Fibroblast of mammary gland (primary cell): ENCODE measurements at regions not wholly inside any gene's neighbourhood (a gene's known extent, or its start where the extent isn't known, plus 50 kb on each side); places are given as distances from the start of the nearest gene placed in this dataset.

Experiments
- DNase-seq: peaks from one replicate; pipeline ENCODE4 v3.0.0-alpha.2; 2010; ENCODE audit warnings: low read depth
- H3K4me3 ChIP-seq: 2 replicates; pipeline ENCODE4 v1.5.1; 2011; ENCODE audit warnings: low read depth, mild to moderate bottlenecking, low read length, moderate library complexity; ENCODE audit not compliant: control insufficient read depth
- CTCF ChIP-seq: conservative IDR thresholded peaks from 2 replicates; pipeline ENCODE4 v1.5.1; 2011; ENCODE audit warnings: low read depth, low read length, inconsistent platforms; ENCODE audit not compliant: control insufficient read depth, insufficient read depth

GRCh38 chr9:19527663-19528062, 118.9 kb downstream of the ACER2 start:
- no peak for TF ChIP-seq CTCF
- no peak for DNase-seq

GRCh38 chr9:19522558-19522957, 113.7 kb downstream of the ACER2 start:
- TF ChIP-seq CTCF = no peak
- no peak for DNase-seq
- H3K4me3 ChIP-seq = no peak overlapping the region

More at GRCh38 chr9:19527663-19528062, 118.9 kb downstream of the ACER2 start:
- no peak overlapping the region for H3K4me3 ChIP-seq

- H3K4me3 ChIP-seq = no peak overlapping the region
- DNase-seq = no peak
- no peak for TF ChIP-seq CTCF
Observed at GRCh38 chr9:19521205-19521604, 112.4 kb downstream of the ACER2 start.

GRCh38 chr9:19517202-19517942, 108.6 kb downstream of the ACER2 start:
- TF ChIP-seq CTCF = peak; percentile 43
- no peak for DNase-seq
- H3K4me3 ChIP-seq = no peak overlapping the region

- no peak for DNase-seq
- H3K4me3 ChIP-seq = no peak overlapping the region
- TF ChIP-seq CTCF = no peak
Observed at GRCh38 chr9:19516348-19516747, 107.5 kb downstream of the ACER2 start.

- no peak overlapping the region for H3K4me3 ChIP-seq
- no peak for DNase-seq
- TF ChIP-seq CTCF = no peak
Observed at GRCh38 chr9:19513671-19514275, 105.0 kb downstream of the ACER2 start.
